Peyer's patch (tissue), 4 donors: ENCODE measurements at regions not wholly inside any gene's neighbourhood (a gene's known extent, or its start where the extent isn't known, plus 50 kb on each side); places are given as distances from the start of the nearest gene placed in this dataset.

ENCODE experiments used
- POLR2A ChIP-seq, 2 donors: fragments of 450-650 bp; IDR thresholded peaks; one replicate each; pipeline ENCODE4 v1.5.1; 2017; ENCODE audit warnings: antibody characterized with exemption in 2 of 2, mild to moderate bottlenecking in 2 of 2, moderate library complexity in 2 of 2
- TF ChIP-seq, protein P1 (sequence below), 6 experiments: fragments of 450-650 bp in 4 of 6; fragments of 200-600 bp in 2 of 6; sonication (generic) in 1 of 6; IDR thresholded peaks; one replicate each; pipeline ENCODE4 v1.5.1; 2017 to 2019; ENCODE audit warnings: antibody characterized with exemption in 6 of 6, mild to moderate bottlenecking in 3 of 6, moderate library complexity in 1 of 6

DNA sequence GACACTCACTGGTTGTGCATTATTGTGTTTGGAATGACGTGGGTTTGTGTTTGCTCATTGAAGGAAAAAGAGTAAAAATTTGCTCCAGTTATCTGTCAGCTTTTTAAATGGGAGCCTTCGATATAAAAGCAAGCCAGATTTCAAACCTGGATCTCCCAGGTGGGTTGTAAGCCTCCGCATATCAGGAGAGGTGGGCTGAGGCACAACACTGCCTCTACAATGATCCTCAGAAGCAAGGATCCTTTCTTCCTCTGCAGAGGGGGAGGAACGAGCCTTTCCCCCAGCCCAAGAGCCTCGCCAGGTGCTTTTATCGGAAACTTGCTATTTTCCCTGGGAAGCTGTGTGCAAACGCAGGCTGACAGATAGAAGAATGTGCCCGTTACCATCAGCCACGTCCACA is 331.0 kb upstream of the MGMT start:
- TF ChIP-seq, protein P1, sequence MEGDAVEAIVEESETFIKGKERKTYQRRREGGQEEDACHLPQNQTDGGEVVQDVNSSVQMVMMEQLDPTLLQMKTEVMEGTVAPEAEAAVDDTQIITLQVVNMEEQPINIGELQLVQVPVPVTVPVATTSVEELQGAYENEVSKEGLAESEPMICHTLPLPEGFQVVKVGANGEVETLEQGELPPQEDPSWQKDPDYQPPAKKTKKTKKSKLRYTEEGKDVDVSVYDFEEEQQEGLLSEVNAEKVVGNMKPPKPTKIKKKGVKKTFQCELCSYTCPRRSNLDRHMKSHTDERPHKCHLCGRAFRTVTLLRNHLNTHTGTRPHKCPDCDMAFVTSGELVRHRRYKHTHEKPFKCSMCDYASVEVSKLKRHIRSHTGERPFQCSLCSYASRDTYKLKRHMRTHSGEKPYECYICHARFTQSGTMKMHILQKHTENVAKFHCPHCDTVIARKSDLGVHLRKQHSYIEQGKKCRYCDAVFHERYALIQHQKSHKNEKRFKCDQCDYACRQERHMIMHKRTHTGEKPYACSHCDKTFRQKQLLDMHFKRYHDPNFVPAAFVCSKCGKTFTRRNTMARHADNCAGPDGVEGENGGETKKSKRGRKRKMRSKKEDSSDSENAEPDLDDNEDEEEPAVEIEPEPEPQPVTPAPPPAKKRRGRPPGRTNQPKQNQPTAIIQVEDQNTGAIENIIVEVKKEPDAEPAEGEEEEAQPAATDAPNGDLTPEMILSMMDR (IDR thresholded peaks at IDR 0.05), result no peak
- no peak for TF ChIP-seq POLR2A (IDR thresholded peaks at IDR 0.05)
